ENCODE measurements at regions not wholly inside any gene's neighbourhood (a gene's known extent, or its start where the extent isn't known, plus 50 kb on each side); places are given as distances from the start of the nearest gene placed in this dataset.

GRCh38 chr7:152489044-152489443 is 53.2 kb upstream of the KMT2C start:
- TF ChIP-seq CEBPB (IDR thresholded peaks at IDR 0.05): no peak
- TF ChIP-seq, protein P1, sequence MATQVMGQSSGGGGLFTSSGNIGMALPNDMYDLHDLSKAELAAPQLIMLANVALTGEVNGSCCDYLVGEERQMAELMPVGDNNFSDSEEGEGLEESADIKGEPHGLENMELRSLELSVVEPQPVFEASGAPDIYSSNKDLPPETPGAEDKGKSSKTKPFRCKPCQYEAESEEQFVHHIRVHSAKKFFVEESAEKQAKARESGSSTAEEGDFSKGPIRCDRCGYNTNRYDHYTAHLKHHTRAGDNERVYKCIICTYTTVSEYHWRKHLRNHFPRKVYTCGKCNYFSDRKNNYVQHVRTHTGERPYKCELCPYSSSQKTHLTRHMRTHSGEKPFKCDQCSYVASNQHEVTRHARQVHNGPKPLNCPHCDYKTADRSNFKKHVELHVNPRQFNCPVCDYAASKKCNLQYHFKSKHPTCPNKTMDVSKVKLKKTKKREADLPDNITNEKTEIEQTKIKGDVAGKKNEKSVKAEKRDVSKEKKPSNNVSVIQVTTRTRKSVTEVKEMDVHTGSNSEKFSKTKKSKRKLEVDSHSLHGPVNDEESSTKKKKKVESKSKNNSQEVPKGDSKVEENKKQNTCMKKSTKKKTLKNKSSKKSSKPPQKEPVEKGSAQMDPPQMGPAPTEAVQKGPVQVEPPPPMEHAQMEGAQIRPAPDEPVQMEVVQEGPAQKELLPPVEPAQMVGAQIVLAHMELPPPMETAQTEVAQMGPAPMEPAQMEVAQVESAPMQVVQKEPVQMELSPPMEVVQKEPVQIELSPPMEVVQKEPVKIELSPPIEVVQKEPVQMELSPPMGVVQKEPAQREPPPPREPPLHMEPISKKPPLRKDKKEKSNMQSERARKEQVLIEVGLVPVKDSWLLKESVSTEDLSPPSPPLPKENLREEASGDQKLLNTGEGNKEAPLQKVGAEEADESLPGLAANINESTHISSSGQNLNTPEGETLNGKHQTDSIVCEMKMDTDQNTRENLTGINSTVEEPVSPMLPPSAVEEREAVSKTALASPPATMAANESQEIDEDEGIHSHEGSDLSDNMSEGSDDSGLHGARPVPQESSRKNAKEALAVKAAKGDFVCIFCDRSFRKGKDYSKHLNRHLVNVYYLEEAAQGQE (IDR thresholded peaks at IDR 0.05; ENCODE audit: low read depth): no peak
- no peak for TF ChIP-seq USF1 (IDR thresholded peaks at IDR 0.05)
- no peak for TF ChIP-seq FOXM1 (IDR thresholded peaks at IDR 0.05; ENCODE audit: borderline replicate concordance, low read depth)
- TF ChIP-seq MAX (IDR thresholded peaks at IDR 0.05): no peak

DNA sequence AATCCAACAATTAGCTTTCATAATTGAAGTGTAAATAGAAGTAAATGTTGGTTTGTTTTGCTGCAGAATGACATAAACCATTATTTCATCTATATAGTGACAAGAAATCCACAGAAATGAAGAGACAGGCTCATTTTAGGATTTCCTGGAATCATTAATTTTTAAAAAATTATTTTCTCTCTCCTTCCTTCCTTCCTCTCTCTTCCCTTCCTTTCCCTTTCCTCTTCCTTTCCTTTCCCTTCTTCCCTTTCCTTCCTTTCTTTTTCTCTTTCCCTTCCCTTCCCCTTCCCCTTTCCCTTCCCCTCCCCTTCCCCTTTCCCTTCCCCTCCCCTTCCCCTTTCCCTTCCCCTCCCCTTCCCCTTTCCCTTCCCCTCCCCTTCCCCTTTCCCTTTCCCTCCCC is 51.2 kb upstream of the KMT2C start:
- TF ChIP-seq TAF1 (IDR thresholded peaks at IDR 0.05; ENCODE audit: low read depth) (no peak), RAD21 (IDR thresholded peaks at IDR 0.05; ENCODE audit: low read depth) (no peak), FOXM1 (IDR thresholded peaks at IDR 0.05; ENCODE audit: borderline replicate concordance, low read depth) (no peak), TCF12 (IDR thresholded peaks at IDR 0.05; ENCODE audit: low read depth) (no peak), EP300 (IDR thresholded peaks at IDR 0.05; ENCODE audit: borderline replicate concordance) (no peak), USF1 (IDR thresholded peaks at IDR 0.05) (no peak), ZBTB7A (IDR thresholded peaks at IDR 0.05; ENCODE audit: low read depth) (no peak)
- TF ChIP-seq, protein P1 (IDR thresholded peaks at IDR 0.05; ENCODE audit: low read depth): no peak

- TF ChIP-seq FOXM1 (IDR thresholded peaks at IDR 0.05; ENCODE audit: borderline replicate concordance, low read depth): no peak
- no peak for TF ChIP-seq CREB1 (IDR thresholded peaks at IDR 0.05; ENCODE audit: low read depth)
- TF ChIP-seq CEBPB (IDR thresholded peaks at IDR 0.05): no peak
- TF ChIP-seq YY1 (IDR thresholded peaks at IDR 0.05; ENCODE audit: low read depth): no peak
- TF ChIP-seq TCF12 (IDR thresholded peaks at IDR 0.05; ENCODE audit: low read depth): no peak
- no peak for TF ChIP-seq RAD21 (IDR thresholded peaks at IDR 0.05; ENCODE audit: low read depth)
- TF ChIP-seq TAF1 (IDR thresholded peaks at IDR 0.05; ENCODE audit: low read depth): no peak
- TF ChIP-seq ZBTB7A (IDR thresholded peaks at IDR 0.05; ENCODE audit: low read depth): no peak
- TF ChIP-seq TEAD4 (IDR thresholded peaks at IDR 0.05): no peak
- TF ChIP-seq, protein P1 (IDR thresholded peaks at IDR 0.05; ENCODE audit: low read depth): no peak
- TF ChIP-seq NFIC (IDR thresholded peaks at IDR 0.05): no peak
- no peak for TF ChIP-seq EP300 (IDR thresholded peaks at IDR 0.05; ENCODE audit: borderline replicate concordance)
- no peak for TF ChIP-seq USF1 (IDR thresholded peaks at IDR 0.05)
- no peak for TF ChIP-seq EGR1 (IDR thresholded peaks at IDR 0.05)
Measured at GRCh38 chr7:152485826-152486225, 50.0 kb upstream of the KMT2C start.
